HG03095 (cell line): ENCODE measurements at regions not wholly inside any gene's neighbourhood (a gene's known extent, or its start where the extent isn't known, plus 50 kb on each side); places are given as distances from the start of the nearest gene placed in this dataset.

Source experiments
- ATAC-seq: cut with Tn5 transposase; IDR thresholded peaks from one replicate; pipeline ENCODE4 v1.9.1; 2021; ENCODE audit warnings: moderate library complexity; ENCODE audit not compliant: unreplicated experiment

GRCh38 chr6:139567095-139567494 is 192.6 kb upstream of the CITED2 start:
- no peak for ATAC-seq

DNA sequence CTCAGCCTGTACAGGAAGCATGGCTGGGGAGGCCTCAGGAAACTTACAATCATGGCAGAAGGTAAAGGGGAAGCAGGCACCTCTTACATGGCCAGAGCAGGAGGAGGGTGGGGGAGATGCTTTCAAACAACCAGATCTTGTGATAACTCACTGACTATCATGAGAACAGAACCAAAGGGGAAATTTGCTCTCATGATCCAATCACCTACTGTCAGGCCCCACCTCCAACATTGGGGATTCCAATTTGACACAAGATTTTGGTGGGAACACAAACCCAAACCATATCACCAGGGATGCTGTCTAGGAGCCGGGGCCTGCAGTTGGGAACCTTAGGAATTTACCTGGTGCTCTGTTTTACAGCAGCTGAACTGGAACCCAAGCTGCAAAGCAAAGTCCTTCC is 191.1 kb upstream of the CITED2 start:
- no peak for ATAC-seq

DNA sequence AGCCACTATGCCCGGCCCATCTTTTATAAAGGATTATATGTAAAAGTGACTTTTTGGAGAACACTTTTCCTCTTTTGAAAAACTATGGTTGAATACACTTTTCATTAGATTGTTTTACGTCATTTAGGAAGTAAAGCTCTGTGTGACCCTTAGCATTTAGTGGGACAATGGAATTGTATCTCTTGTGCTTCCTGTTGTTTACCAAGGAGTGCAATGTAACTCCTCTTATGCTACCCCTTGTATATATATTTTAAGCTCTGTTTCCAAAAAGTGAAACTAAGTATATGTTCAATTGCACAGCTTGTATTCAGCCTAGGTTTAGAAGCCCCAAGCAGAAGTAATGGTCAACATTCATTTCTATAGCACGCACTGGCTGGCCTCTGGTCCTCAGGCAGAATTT is 183.1 kb upstream of the CITED2 start:
- no peak for ATAC-seq

DNA sequence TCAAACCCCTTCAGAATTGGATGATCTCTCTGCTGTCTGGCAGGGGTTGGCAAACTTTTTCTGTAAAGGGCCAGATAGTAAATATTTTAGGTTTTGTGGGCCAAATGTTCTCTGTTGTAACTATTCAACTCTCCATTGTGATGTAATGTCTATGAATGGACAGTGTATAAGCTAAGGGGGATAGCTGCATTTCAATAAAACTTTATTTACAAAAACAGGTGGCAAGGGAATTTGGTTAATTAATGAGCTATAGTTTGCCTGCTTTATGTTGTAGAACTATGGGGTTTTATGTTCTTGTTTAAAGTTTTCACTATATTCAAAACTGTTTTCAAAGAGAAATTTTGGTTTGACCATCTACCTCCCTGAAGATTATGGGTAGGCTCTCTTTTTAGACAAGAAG is 182.1 kb upstream of the CITED2 start:
- no peak for ATAC-seq

DNA sequence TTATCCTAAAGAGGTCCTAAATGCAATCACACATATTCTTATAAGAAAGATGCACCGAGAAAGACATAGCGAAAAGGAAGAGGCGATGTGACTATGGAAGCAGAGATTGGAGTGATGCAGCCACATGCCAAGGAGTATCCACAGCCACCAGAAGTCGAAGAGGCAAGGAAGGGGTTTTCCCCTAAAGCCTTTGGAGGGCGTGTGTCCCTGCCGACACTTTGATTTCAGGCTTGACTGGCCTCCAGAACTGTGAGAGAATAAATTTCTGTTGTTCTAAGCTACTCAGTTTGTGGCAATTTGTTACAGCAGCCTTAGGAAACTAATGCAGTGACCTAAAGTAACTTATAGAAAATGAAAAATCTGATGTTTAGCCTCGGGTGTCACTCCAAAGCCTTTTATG is 179.5 kb upstream of the CITED2 start:
- ATAC-seq = no peak

DNA sequence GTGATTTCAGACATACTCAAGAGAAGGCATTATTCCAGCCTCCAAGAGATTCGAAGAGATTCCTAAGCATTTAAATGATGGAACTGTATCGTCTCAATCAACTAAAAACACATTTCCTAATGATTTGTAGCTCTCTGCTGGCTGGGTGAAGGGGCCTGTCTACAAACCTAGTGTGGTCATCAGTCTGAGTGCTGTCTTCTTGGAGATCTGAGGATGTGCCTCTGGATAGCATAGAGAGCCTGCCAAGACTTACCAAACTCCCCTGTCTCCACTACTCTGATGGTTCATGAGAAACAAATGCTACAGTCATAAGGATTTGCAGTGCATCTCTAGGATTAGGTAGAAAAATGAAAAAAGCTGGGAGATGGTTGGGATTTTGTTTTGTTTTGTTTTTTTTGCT is 176.9 kb upstream of the CITED2 start:
- ATAC-seq = no peak

DNA sequence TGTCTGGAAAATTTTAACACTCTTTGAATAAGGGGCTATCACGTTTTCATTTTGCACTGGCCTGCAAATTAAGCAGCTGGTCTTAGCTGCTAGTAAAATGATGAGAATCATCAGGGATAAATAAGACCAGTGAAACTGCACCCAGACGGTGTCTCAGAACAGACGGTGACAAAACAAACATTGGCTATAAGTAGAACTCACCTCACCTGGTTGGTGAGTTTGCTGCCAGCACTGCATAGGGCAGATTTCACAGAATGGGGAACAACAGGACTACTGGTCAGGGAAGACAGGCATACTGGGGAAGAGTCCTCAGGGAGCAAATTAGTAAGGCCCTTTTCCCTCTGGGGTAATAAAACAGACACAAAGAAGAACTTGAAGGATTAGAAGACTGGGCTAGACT is 175.9 kb upstream of the CITED2 start:
- no peak for ATAC-seq

- ATAC-seq = no peak
Observed at GRCh38 chr6:139549561-139550070, 175.2 kb upstream of the CITED2 start.

DNA sequence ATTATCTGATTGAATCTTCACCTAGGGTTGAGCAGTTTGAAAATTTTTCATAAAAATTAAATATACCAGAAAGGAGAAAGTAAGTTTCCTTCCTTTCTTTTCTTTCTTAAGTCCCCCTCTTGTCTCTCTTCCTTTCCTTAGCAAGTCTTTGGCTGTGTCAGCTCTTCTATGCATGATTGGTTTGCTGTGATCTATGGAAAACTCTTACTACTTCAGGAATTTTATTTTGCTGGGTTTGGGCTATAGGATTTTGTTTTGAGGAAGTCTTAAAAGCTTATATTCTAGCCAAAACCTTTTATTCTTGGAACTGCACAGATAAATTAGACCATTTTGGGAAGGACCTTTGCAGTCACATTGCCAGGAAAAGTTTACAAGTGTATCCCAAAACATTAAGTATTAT is 173.4 kb upstream of the CITED2 start:
- ATAC-seq = no peak

- ATAC-seq = no peak
Observed at GRCh38 chr6:139547122-139547776, 172.8 kb upstream of the CITED2 start.

DNA sequence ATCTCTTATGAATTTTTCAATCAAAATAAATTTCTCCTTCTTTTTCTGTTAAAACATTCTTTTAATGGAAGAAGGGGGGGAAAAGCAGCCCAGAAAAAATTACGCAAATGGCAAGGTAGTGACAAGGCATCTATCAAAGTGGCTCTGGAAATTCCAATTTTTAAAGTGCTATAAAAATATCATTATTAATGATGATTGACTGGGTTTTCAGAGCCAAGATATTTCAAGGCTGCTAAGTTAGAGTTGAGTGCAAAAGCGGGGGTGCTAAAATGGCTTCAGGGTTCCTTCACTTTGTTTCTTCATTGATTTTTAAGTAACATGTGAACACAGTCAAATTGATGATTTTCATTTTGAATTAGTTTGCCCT is 171.6 kb upstream of the CITED2 start:
- ATAC-seq = no peak

- no peak for ATAC-seq
Observed at GRCh38 chr6:139545206-139546105, 171.0 kb upstream of the CITED2 start.

DNA sequence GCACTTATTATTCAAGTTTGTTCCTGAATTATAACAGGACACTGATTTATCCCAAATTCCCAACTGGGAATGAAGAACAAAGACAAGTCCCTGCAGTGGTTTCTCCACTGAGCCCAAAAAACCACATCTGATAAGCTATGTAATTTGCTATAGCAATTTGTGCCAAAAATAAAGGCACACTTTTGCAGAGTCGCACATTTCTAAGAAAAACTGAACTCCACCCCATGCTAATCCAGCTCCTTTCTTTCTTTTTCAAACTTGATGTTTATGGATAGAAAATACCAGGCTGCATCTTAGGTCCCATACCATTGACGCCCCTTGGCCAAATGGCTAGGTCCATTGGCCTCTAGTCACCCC is 170.2 kb upstream of the CITED2 start:
- no peak for ATAC-seq

DNA sequence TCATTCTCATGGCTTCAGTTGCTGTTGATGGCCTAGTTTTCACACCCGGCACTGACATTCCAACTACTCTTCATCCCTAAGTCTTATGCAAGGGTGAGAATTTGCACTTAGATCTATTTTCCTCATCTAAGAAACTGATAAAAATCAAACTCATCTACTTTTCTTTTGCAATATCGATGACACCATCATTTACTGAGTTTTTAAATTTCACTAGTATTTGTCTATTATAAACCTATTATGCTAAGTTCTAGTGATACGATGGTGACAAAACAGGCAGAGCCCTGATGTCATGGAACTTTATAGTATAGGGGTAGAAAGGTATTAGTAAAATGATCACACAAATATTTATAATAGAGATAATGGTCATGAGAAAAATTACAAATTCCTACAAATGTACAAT is 167.9 kb upstream of the CITED2 start:
- no peak for ATAC-seq

DNA sequence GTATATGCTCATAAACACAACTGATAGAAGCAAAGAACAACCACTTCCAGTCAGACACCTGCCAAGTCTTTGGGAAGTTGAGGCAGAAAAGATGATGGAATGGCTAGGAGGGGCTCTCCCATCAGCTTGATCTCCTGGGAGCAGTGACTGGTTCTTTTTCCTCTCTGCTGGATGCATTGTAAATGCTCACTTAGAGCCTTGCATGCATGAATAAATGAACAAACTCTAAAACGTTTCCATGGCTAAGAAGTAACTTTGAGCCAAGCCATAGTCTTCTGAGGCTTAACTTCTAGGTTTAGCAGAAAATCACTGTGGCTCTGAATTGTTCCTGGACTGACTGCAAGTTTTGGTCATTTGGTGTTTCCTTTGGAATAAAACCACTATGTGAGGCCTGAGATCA is 166.4 kb upstream of the CITED2 start:
- no peak for ATAC-seq

DNA sequence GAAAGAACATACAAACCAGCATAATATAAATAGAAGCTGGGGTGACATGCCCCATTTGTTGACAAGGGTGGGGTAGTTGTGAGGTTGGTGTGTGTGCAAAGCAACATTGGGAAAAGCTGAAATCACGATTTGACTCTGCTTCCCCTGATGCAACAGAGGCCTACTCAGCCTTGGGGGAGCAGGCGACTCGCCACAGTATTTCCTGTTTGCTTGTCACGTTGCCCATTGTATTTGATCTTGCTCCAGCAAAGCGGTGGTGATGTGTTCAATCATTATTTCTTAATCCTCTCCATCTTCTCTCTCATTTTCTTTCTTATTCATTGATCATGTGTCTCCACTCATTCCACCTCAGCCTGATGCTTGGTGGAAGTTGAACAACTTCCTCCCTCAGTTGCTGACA is 165.8 kb upstream of the CITED2 start:
- ATAC-seq = peak; percentile 73

GRCh38 chr6:139539852-139540251 is 165.4 kb upstream of the CITED2 start:
- ATAC-seq = peak; percentile 43

DNA sequence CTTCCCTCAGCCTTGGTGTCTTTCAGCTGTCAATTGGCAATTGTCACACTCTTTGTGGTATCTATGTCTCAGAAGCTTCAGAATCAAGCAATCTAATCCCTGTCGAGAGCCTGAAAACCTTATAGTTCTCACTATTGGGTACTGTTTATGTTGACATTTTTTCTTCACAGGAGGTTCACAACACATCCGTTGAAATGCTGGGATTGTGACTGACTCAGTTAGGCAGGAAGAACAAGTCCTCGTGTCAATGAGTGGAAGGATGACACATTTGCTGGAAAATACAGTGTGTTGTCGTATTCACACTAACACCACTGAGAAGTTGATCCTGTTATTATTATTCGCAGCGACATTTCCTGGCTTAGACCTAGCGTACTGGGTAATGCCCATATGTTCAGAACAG is 163.9 kb upstream of the CITED2 start:
- no peak for ATAC-seq

GRCh38 chr6:139536751-139537617 is 162.5 kb upstream of the CITED2 start:
- no peak for ATAC-seq

DNA sequence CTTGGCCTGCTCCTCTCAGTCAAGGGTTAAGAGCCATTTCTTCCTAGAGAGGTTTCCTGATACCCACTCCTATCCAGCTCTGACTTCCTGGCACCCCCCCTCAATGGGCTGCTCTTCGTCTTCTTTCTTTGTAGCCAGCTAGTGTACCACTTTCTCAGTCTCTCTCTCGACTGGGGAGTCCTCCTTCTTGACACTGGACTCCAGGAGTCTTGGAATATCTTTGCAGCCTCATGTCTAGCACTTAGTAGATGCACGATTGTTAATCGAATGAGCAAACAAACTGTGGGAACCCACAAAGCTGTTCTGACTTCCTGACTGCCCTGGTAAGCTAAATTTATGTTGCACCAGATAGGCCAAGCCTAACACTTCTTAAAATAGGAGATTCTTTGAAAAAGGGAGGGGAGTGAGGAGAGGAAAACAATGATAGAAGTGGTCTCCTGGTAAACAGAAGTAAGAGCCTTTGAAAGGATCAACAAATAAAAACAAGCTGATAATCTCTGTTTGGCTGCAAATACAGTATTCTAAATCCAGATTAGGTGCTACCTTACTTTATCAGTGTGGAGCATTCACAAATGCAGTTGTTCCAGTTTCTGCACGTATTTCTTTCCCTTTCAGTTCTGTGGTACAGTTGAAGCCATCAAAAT is 160.1 kb upstream of the CITED2 start:
- ATAC-seq = peak; percentile 49
